ENCODE measurements at regions not wholly inside any gene's neighbourhood (a gene's known extent, or its start where the extent isn't known, plus 50 kb on each side); places are given as distances from the start of the nearest gene placed in this dataset.

DNA sequence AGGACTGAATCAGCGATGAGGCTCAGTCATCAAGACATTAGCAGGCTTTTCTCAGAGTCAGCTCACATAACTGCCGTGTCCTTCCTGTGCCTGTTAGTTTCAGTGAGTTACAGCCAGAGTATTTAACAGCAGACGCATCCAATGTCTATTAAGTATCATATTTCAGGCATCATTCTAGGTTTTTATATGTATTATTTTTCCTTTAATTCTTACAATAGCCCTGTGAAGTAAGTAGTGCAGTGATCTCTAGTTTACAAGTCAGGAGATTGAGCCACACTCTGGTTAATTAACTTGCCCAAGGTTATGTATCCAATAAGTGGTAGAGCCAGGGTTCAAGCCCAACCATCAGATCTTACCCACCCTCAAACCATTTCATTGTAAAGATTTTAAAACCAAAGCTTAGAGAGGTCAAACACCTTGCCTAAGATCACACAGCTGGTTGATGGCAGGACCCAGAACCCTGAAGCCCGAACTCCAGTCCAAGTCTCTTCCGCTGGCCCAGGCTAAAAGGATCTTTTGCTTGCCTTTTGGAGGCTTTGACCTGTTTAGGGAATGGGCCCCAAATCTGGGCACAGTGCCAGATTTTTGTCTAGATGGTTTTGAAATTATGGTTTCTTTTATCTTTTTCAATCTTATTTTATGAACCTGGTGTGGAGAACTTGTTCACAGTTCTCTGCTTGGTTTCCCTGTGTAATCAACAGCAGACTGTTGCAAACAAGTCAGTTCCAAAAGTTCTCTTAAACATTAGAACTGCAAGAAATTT, 261.2 kb upstream of the CLINT1 start:
- no peak for DNase-seq
- TF ChIP-seq POLR2A (IDR thresholded peaks at IDR 0.05) (no peak), CTCF (IDR thresholded peaks at IDR 0.05) (no peak)
- Histone ChIP-seq H3K4me1 (no peaks in the 10 kb centered on the region), H3K27me3 (no peaks in the 10 kb centered on the region), H3K4me3 (replicated peaks in 1 of 3) (no peak overlapping the region), H3K27ac (no peak overlapping the region), H3K9me3 (no peaks in the 10 kb centered on the region), H3K36me3 (no peaks in the 10 kb centered on the region)
- WGBS, 2 donors: 77 to 80% methylated on average over 5 of the region's 5 CpGs
- intact Hi-C loops (cut with DNase I): no loop called here

GRCh38 chr5:158117467-158118160, 258.7 kb upstream of the CLINT1 start:
- 88 to 89% methylated on average over 6 of the region's 6 CpGs for WGBS, 2 donors

GRCh38 chr5:158116965-158117364, 258.0 kb upstream of the CLINT1 start:
- DNase-seq: no peak
- 90 to 91% methylated on average over 2 of the region's 2 CpGs for WGBS, 2 donors
- Histone ChIP-seq H3K4me3 (replicated peaks in 1 of 3) (no peak overlapping the region), H3K27me3 (no peaks in the 10 kb centered on the region), H3K27ac (no peak overlapping the region), H3K9me3 (no peaks in the 10 kb centered on the region), H3K4me1 (no peaks in the 10 kb centered on the region), H3K36me3 (no peaks in the 10 kb centered on the region)
- intact Hi-C loops (cut with DNase I): no loop called here
- TF ChIP-seq POLR2A (IDR thresholded peaks at IDR 0.05): no peak
- no peak for TF ChIP-seq CTCF (IDR thresholded peaks at IDR 0.05)

More at GRCh38 chr5:158117467-158118160, 258.7 kb upstream of the CLINT1 start:
- H3K27ac ChIP-seq: peak overlapping the region in 1 of 3 donors; percentile 28
- intact Hi-C loops (cut with DNase I): no loop called here
- DNase-seq: no peak
- no peak overlapping the region for H3K4me3 ChIP-seq (replicated peaks in 1 of 3)
- no peak for TF ChIP-seq CTCF (IDR thresholded peaks at IDR 0.05)
- TF ChIP-seq POLR2A (IDR thresholded peaks at IDR 0.05): no peak
- no peaks in the 10 kb centered on the region for H3K9me3 ChIP-seq
- H3K36me3 ChIP-seq: no peaks in the 10 kb centered on the region
- no peaks in the 10 kb centered on the region for H3K27me3 ChIP-seq
- H3K4me1 ChIP-seq: no peaks in the 10 kb centered on the region

DNA sequence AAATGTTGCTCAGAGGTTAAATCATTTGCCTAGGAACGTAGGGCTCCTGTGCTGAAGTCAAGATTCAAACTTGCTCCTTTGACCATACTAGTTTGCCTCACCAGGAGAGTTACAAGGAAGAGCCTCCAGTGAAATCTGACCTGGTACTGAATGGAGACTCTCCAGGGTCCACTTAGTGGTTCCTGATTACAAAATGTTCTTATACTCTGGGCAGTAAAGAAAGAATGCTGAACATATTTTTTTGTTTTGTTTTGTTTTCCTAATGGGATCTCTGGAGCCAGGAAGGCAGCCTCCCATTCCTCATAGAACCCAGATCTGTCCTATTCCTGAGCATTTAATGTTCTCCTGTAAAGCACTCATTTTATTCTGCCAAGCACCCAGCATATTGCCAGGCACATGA, 256.5 kb upstream of the CLINT1 start:
- Histone ChIP-seq H3K4me1 (no peaks in the 10 kb centered on the region), H3K9me3 (no peaks in the 10 kb centered on the region), H3K4me3 (replicated peaks in 1 of 3) (no peak overlapping the region), H3K36me3 (no peaks in the 10 kb centered on the region), H3K27ac (no peak overlapping the region), H3K27me3 (no peaks in the 10 kb centered on the region)
- intact Hi-C loops (cut with DNase I): no loop called here
- no peak for TF ChIP-seq CTCF (IDR thresholded peaks at IDR 0.05)
- TF ChIP-seq POLR2A (IDR thresholded peaks at IDR 0.05): no peak
- DNase-seq: no peak
- 74 to 85% methylated on average over 1 of the region's 1 CpG for WGBS, 2 donors

DNA sequence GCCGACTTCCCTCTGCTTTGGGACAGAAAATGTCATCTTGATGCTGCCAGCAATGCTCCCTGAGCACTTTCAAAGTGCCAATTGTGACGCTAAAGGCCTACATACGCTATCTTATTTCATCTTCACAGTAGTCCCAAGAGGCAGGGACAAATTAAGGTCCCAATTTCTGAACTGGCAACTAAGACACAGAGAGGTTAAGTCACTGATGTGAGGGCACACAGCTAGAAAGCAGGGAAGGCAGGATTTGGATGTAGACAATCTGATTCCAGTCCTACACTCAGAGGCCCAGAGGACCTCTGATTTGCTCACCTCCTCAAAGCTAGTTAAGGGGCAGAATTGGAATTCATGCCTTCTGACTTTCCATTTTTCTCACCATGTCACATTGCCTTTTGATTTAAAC, 249.2 kb upstream of the CLINT1 start:
- no peak for TF ChIP-seq CTCF (IDR thresholded peaks at IDR 0.05)
- no peak for TF ChIP-seq POLR2A (IDR thresholded peaks at IDR 0.05)
- no peak for DNase-seq
- no peaks in the 10 kb centered on the region for H3K27me3 ChIP-seq
- H3K4me3 ChIP-seq (replicated peaks in 1 of 3): no peak overlapping the region
- 74 to 87% methylated on average over 3 of the region's 3 CpGs for WGBS, 2 donors
- no peaks in the 10 kb centered on the region for H3K9me3 ChIP-seq
- H3K36me3 ChIP-seq: no peaks in the 10 kb centered on the region
- no peak overlapping the region for H3K27ac ChIP-seq
- H3K4me1 ChIP-seq: no peaks in the 10 kb centered on the region
- intact Hi-C loops (cut with DNase I): no loop called here

All from thyroid gland (tissue), 4 donors.